HCT116 (cell line): ENCODE measurements at regions not wholly inside any gene's neighbourhood (a gene's known extent, or its start where the extent isn't known, plus 50 kb on each side); places are given as distances from the start of the nearest gene placed in this dataset.

Experiments
- ATAC-seq: fragments of 200-7000 bp; cut with Tn5 transposase; 2 replicates; pipeline ENCODE4 v1.9.1; 2020; ENCODE audit warnings: mild to moderate bottlenecking, moderate library complexity
- BruUV-seq: library from RNA; stranded (reverse); fragments of 400-500 nt; replicated peaks from 2 replicates; lab custom pipeline; 2021; lab: Mats Ljungman, UMichigan
- CTCF ChIA-PET: fragments of 300-600 bp; sonication (Branson Sonifier 250); formaldehyde crosslinking; loops from one replicate; lab custom pipeline; 2021; ENCODE audit warnings: antibody characterized with exemption; lab: Charles Lee
- POLR2A ChIA-PET: fragments of 300-600, 350-600 bp; sonication (Branson Sonifier 250); formaldehyde crosslinking; loops from one replicate; lab custom pipeline; 2021; ENCODE audit warnings: antibody characterized with exemption; lab: Charles Lee
- RAD21 ChIA-PET, 2 experiments: fragments of 300-600 bp; sonication (Branson Sonifier 250); formaldehyde crosslinking; loops; one replicate each; lab custom pipeline; 2023; ENCODE audit warnings: low total read pairs in 2 of 2; ENCODE audit not compliant: uncharacterized antibody in 2 of 2, unreplicated experiment in 2 of 2, low non-redundant PET in 1 of 2; lab: Charles Lee
- DNase-seq: peaks from one replicate; pipeline ENCODE4 v3.0.0-alpha.2; 2010; ENCODE audit warnings: low read depth, low spot score
- H2AFZ ChIP-seq: fragments of 200-600 bp; shearing (Covaris generic), sonication (generic); 2 replicates; pipeline ENCODE4 v1.6.1; 2017; ENCODE audit warnings: low read depth, mixed run types, mixed read lengths, antibody characterized with exemption, low read length; ENCODE audit not compliant: poor library complexity, severe bottlenecking
- H3K27ac ChIP-seq: 2 replicates; pipeline ENCODE4 v1.5.1; 2012; ENCODE audit warnings: low read depth, low read length
- H3K27me3 ChIP-seq: fragments of 200-600 bp; sonication (generic); 2 replicates; pipeline ENCODE4 v1.6.1; 2016; ENCODE audit warnings: mixed run types, low read length, mixed read lengths; ENCODE audit not compliant: insufficient read depth
- H3K36me3 ChIP-seq, 2 experiments: fragments of 200-500 bp in 1 of 2; fragments of 200-600 bp in 1 of 2; sonication (Bioruptor generic) in 1 of 2; sonication (generic) in 1 of 2; 2 replicates each; pipeline versions ENCODE4 v1.5.1 to v1.6.1; 2014 to 2016; ENCODE audit warnings: low read length in 2 of 2, inconsistent platforms in 1 of 2, mixed read lengths in 1 of 2, mixed run types in 1 of 2; ENCODE audit not compliant: insufficient read depth in 2 of 2, control insufficient read depth in 1 of 2
- H3K4me1 ChIP-seq, 2 experiments: fragments of 200-600 bp in 1 of 2; sonication (generic) in 1 of 2; 2 replicates each; pipeline versions ENCODE4 v1.5.1 to v1.6.1; 2012 to 2017; ENCODE audit warnings: low read length in 2 of 2, inconsistent platforms in 1 of 2, mild to moderate bottlenecking in 1 of 2, mixed read lengths in 1 of 2, mixed run types in 1 of 2, moderate library complexity in 1 of 2; ENCODE audit not compliant: insufficient read depth in 2 of 2, control insufficient read depth in 1 of 2
- H3K4me2 ChIP-seq: fragments of 200-600 bp; sonication (generic); 2 replicates; pipeline ENCODE4 v1.6.1; 2017; ENCODE audit warnings: mixed run types, low read length, mixed read lengths
- H3K4me3 ChIP-seq, 2 experiments: fragments of 200-600 bp in 1 of 2; sonication (generic) in 1 of 2; replicated peaks in 1 of 2; 2 replicates each; pipeline ENCODE4 v1.5.1; 2011 to 2016; ENCODE audit warnings: low read length in 2 of 2, control low read depth in 1 of 2, low read depth in 1 of 2, mild to moderate bottlenecking in 1 of 2, mixed read lengths in 1 of 2, mixed run types in 1 of 2
- H3K79me2 ChIP-seq: fragments of 200-600 bp; sonication (generic); 2 replicates; pipeline ENCODE4 v1.6.1; 2017; ENCODE audit warnings: mild to moderate bottlenecking, mixed run types, low read length, moderate library complexity, mixed read lengths; ENCODE audit not compliant: insufficient read depth
- H3K9ac ChIP-seq: fragments of 200-600 bp; sonication (generic); 2 replicates; pipeline ENCODE4 v1.6.1; 2016; ENCODE audit warnings: low read length, mixed read lengths
- H3K9me2 ChIP-seq: fragments of 200-600 bp; sonication (generic), shearing (Covaris generic); 2 replicates; pipeline ENCODE4 v1.6.1; 2017; ENCODE audit warnings: mixed run types, mild to moderate bottlenecking, moderate library complexity; ENCODE audit not compliant: insufficient read depth
- H3K9me3 ChIP-seq, 2 experiments: fragments of 200-500 bp in 1 of 2; fragments of 200-600 bp in 1 of 2; sonication (Bioruptor generic) in 1 of 2; sonication (generic) in 1 of 2; 2 replicates each; pipeline ENCODE4 v1.6.1; 2014 to 2017; ENCODE audit warnings: low read length in 2 of 2, mixed read lengths in 2 of 2, inconsistent platforms in 1 of 2, low read depth in 1 of 2, mild to moderate bottlenecking in 1 of 2, mixed run types in 1 of 2, moderate library complexity in 1 of 2; ENCODE audit not compliant: control insufficient read depth in 1 of 2, insufficient read depth in 1 of 2
- H4K20me1 ChIP-seq: fragments of 200-600 bp; sonication (generic), shearing (Covaris generic); 2 replicates; pipeline ENCODE4 v1.6.1; 2017; ENCODE audit warnings: mixed run types, mild to moderate bottlenecking, moderate library complexity; ENCODE audit not compliant: insufficient read depth
- SP1 ChIP-seq: IDR thresholded peaks from 2 replicates; pipeline ENCODE4 v1.6.1; 2012; ENCODE audit warnings: low read depth
- SRF ChIP-seq: IDR thresholded peaks from 2 replicates; pipeline ENCODE4 v1.6.1; 2012; ENCODE audit warnings: low read depth
- TCF7L2 ChIP-seq: IDR thresholded peaks from 2 replicates; pipeline ENCODE4 v1.7.0; 2011; ENCODE audit warnings: borderline replicate concordance, inconsistent platforms; ENCODE audit not compliant: insufficient read depth, insufficient read length; ENCODE audit errors: extremely low read depth
- ZNF274 ChIP-seq: fragments of 200-500 bp; sonication (Bioruptor generic); IDR thresholded peaks from 2 replicates; pipeline ENCODE4 v1.6.1; 2014; ENCODE audit warnings: mild to moderate bottlenecking, low read depth, low read length, inconsistent platforms
- intact Hi-C: fragments of 100-400 bp; cut with micrococcal nuclease; formaldehyde crosslinking; loops from 2 replicates; pipeline ENCODE4 v1.10.0; 2022

GRCh38 chr7:69335331-69335730, 262.9 kb upstream of the AUTS2 start:
- ChIA-PET CTCF (no interaction called here), RAD21 (no interaction called here), POLR2A (no interaction called here)
- no peak for TF ChIP-seq TCF7L2
- ATAC-seq (no peak), DNase-seq (no peak)
- intact Hi-C loops: no loop called here
- Histone ChIP-seq H4K20me1 (no peaks in the 10 kb centered on the region), H3K27ac (no peak overlapping the region), H3K4me2 (no peak overlapping the region), H3K4me1 (no peaks in the 10 kb centered on the region), H3K4me3 (no peak overlapping the region), H3K27me3 (no peaks in the 10 kb centered on the region), H3K9me3 (peaks cover 0 to 10% of the 10 kb centered on the region in 2 experiments; a peak in 1 of 4 replicates), H3K36me3 (no peaks in the 10 kb centered on the region), H2AFZ (no peak overlapping the region), H3K79me2 (no peaks in the 10 kb centered on the region), H3K9ac (no peak overlapping the region), H3K9me2 (no peaks in the 10 kb centered on the region)
- no TSS peak for BruUV-seq

- Histone ChIP-seq H3K4me3 (no peak overlapping the region), H3K9me2 (no peaks in the 10 kb centered on the region), H3K4me2 (no peak overlapping the region), H4K20me1 (no peaks in the 10 kb centered on the region), H3K36me3 (no peaks in the 10 kb centered on the region), H3K27ac (no peak overlapping the region), H3K79me2 (no peaks in the 10 kb centered on the region), H3K27me3 (no peaks in the 10 kb centered on the region), H2AFZ (no peak overlapping the region), H3K4me1 (no peaks in the 10 kb centered on the region), H3K9me3 (peaks cover 0 to 11% of the 10 kb centered on the region in 2 experiments; a peak in 1 of 4 replicates), H3K9ac (no peak overlapping the region)
- no peak for ATAC-seq
- intact Hi-C loops: no loop called here
- DNase-seq: no peak
- TF ChIP-seq SRF: no peak
- TF ChIP-seq ZNF274: no peak
- TF ChIP-seq SP1: no peak
- RAD21 ChIA-PET: no interaction called here
- POLR2A ChIA-PET: no interaction called here
- BruUV-seq: no TSS peak
- CTCF ChIA-PET: no interaction called here
Measured at GRCh38 chr7:69336976-69337375, 261.3 kb upstream of the AUTS2 start.
